HG03039 (cell line): ENCODE measurements at regions not wholly inside any gene's neighbourhood (a gene's known extent, or its start where the extent isn't known, plus 50 kb on each side); places are given as distances from the start of the nearest gene placed in this dataset.
"Not testable (repeated sequence)": the region's sequence is repeated elsewhere in the genome, so short reads cannot be mapped to it uniquely, and the experiment has no call there.

ENCODE experiments used
- ATAC-seq: cut with Tn5 transposase; IDR thresholded peaks from one replicate; pipeline ENCODE4 v1.9.1; 2021; ENCODE audit warnings: mild to moderate bottlenecking, moderate library complexity; ENCODE audit not compliant: unreplicated experiment

DNA sequence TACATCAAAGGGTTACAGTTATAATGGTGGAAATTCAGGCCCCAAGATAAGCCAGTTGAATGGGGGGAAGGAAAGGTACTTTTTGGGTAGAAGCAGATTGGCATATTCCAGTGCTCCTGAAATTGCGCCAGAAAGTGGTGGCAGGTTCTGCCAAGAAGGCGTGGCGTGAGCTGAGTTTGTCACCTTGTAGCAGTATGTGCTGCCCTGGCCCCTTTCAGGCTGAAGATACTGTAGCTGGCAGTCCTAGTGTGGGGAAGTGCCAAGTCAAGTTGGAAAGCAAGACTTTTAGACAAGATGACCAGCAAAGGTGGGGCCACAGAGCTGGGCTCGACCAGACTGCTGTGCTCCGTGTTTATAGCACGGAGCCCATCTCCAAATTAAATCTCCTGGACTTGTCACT lies 133.6 kb upstream of the GLRA1 start:
- no peak for ATAC-seq

- no peak for ATAC-seq
These were observed 132.3 kb upstream of the GLRA1 start for GRCh38 chr5:152056931-152057330.

DNA sequence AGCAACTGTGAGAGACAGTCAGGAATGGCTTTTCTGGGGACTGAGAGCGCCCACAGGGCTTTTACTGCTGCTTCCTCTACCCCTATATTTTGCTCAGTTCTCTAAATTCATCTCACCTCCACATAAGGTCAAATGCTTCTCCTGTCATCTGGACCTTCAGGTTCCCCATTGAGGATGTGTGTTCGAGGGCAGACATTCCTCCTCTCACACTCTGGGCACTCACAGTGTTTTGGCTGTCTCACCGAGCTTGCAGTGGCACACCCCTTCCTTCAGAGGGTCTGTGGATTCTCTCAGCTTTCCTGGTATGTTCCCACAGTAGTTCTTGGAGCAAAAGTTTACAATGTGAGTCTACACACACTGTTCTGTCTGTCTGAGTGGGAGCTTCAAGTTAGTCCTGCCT lies 127.8 kb upstream of the GLRA1 start:
- ATAC-seq = no peak

- ATAC-seq = no peak
These were observed 127.1 kb upstream of the GLRA1 start for GRCh38 chr5:152051499-152052454.

DNA sequence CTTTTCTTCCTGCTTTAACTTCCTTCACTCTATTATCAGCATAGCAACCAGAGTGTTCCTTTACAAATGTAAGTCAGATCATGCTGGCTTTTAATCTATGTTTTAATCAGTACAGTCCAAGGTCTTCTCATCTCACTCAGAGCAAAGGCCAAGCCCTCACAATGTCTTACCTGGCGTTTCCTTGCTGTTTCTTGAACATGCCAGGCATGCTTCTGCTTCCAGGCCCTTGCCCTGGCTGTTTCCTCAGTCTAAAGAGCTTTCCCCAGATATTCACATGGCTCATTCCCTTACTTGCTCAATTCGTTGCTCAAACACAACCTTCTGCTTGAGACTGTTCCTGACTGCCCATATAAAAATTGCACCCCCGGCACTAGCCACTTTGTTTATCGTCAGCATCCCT lies 121.7 kb upstream of the GLRA1 start:
- no peak for ATAC-seq

DNA sequence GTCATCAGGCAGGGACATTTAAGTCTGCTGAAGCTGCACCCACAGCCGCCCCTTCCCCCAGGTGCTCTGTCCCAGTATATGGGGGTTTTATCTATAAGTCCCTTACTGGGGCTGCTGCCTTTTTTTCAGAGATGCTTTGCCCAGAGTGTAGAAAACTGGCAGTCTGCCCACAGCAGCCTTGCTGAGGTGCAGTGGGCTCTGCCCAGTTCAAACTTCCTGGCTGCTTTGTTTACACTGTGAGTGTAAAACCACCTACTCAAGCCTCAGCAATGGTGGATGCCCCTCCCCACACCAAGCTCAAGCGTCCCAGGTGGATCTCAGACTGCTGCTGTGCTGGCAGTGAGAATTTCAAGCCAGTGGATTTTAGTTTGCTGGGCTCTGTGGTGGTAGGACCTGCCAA lies 114.2 kb upstream of the GLRA1 start:
- ATAC-seq = not testable (repeated sequence)

DNA sequence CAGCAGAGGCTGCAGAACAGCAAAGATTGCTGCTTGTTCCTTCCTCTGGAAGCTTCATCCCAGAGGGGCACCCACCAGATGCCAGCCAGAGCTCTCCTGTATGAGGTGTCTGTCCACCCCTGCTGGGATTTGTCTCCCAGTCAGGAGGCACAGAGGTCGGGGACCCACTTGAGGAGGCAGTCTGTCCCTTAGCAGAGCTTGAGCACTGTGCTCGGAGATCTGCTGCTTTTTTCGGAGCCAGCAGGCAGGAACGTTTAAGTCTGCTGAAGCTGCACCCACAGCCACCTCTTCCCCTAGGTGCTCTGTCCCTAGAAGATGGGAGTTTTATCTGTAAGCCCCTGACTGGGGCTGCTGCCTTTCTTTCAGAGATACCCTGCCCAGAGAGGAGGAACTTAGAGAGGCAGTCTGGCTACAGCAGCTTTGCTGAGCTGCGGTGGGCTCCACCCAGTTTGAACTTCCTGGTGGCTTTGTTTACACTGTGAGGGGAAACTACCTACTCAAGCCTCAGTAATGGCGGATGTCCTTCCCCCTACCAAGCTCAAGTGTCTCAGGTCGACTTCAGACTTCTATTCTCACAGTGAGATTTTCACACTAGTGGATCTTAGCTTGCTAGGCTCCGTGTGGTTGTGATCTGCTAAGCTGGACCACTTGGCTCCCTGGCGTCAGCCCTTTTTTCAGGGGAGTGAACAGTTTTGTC lies 101.8 kb upstream of the GLRA1 start:
- ATAC-seq = not testable (repeated sequence)

GRCh38 chr5:152016421-152016820 lies 91.8 kb upstream of the GLRA1 start:
- ATAC-seq = no peak

DNA sequence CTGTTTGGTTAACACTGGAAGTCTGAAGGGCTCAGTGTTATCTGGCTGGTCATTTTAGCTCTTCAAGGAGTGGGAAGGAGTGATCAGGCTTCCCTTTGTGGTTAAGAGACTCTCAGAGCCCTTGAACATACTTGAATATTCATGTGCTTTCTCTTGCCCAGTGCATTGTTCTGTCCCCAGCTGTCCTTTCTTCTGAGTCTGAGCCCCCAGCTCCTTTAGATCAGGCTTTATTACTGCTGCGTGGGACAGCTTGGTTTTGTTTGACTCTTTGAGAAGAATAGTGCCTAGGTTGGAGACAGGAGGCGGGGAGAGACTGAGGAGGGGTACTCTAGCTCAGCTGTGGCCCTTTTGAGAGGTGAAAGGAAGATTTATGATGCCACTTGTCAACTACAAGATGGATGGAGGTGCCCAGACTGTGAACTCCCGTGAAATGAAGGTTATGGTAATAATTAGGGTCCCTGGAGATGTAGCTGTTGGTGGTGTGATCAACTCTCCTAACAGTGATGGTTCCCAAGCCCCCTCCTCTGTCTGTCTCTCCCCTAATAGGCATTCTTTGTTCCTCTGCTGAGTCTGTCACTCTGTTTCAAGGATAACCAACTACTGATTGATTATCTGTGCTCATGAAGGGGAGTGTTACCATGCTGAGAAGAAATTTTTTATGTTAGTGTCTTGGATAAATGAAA lies 83.1 kb upstream of the GLRA1 start:
- ATAC-seq = no peak

DNA sequence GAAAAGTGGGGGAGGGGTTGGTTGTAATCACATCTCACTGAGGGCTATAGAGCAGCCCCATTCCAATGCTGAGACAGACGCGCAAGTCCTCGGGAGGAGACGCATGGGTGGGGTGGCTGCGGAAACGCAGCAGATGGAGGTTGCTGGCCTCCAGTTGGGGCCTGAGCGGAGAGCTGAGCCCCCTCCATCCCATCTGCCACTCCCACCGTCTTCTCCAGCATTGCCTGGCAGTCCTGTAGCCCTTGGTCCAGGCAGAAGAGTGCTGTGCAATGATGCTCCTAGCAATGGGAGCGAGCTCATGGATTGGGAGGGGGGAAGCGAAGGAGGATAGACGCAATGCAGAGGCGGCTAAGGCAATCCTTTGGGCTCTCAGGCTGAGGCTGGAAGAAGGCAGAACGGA lies 79.4 kb upstream of the GLRA1 start:
- no peak for ATAC-seq
